Renal cortical epithelial cell (primary cell): ENCODE measurements at regions not wholly inside any gene's neighbourhood (a gene's known extent, or its start where the extent isn't known, plus 50 kb on each side); places are given as distances from the start of the nearest gene placed in this dataset.
A peak's percentile ranks its signal among the peaks of the same experiment; 100 is the strongest.
"Not testable (repeated sequence)": the region's sequence is repeated elsewhere in the genome, so short reads cannot be mapped to it uniquely, and the experiment has no call there.

Experiments used
- DNase-seq: peaks from one replicate; pipeline ENCODE4 v3.0.0-alpha.2; 2011; ENCODE audit warnings: low read depth

DNA sequence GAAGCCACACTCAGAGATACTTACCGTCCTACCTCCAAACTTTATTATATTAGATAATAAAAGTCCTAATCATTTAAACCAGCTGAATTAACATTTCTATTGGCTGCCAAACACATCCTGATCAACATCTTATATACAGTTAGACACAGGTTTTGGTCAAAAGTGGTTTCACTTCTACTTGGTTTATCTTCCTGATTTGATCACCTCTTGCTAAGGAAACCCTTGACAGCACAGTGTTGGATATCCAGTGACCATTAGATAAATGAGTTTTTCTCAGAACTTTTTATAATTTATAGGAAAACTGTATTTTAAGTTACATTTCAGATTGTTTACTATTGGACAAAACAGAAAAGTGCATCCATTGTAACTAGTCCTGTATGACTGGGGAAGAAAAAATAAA is 198.4 kb upstream of the NR2F2 start:
- no peak for DNase-seq

DNA sequence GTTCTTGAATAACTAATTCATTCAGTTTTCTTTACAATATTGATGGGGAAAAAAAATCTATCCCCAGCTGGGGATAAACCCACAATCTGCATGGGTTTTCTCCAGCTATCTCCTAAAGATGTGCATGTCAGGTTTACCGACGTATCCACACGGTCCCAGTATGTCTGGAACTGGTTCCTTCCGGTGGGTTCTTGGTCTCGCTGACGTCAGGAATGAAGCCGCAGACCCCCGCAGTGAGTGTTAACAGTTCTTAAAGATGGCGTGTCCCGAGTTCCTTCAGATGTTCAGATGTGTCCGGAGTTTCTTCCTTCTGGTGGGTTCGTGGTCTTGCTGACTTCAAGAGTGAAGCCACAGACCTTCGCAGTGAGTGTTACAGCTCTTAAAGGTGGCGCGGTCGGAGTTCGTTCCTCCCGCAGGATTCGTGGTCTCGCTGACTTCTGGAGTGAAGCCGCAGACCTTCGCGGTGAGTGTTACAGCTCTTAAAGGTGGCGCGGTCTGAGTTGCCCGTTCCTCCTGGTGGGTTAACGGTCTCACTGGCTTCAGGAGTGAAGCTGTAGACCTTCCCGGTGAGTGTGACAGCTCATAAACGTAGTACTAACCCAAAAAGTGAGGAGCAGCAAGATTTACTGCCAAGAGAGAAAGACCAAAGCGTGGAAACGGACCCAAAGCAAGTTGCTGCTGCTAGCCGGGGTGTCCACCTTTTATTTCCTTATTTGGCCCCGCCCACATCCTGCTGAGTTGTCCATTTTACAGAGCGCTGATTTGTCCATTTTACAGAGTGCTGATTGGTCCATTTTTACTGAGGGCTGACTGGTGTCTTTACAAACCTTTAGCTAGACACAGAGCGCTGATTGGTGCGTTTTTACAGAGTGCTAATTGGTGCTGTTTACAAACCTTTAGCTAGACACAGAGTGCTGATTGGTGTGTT is 195.1 kb upstream of the NR2F2 start:
- DNase-seq, result no peak

DNA sequence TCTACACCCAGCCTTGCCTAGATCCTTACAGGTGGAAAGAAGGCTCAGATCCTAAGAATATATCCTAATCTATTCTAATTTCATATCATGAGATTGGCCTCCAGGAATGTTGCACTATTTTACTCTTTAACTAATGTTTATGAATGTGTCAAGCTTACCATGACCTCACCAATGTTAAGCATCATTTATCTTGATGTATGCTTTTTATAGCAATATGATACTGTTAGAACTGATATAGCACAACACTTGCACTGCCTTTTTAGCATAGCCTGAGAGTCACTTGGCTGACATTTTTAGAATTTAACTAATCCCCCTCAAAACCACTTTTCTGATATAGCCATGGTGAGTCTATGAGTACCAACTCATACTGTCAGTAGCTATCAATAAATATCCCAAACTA is 191.5 kb upstream of the NR2F2 start:
- no peak for DNase-seq

DNA sequence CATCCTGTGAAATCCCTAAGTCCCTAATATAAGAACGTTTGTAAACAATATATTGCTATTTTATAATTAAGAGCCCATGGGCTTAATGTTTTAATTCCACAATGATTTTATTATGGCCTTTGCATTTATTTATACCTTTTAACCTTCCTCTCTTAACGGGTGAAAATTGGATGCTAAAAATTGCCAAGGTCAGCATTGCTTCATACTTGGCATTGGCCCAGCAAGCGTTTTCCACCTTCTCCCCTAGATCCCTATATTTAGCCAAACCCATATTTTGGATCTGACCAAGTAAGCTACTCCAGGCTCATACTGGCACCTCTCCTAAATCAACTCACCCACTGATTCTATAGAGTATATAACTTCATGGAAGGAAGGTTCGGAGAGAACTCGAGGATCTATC is 188.0 kb upstream of the NR2F2 start:
- DNase-seq, result no peak

DNA sequence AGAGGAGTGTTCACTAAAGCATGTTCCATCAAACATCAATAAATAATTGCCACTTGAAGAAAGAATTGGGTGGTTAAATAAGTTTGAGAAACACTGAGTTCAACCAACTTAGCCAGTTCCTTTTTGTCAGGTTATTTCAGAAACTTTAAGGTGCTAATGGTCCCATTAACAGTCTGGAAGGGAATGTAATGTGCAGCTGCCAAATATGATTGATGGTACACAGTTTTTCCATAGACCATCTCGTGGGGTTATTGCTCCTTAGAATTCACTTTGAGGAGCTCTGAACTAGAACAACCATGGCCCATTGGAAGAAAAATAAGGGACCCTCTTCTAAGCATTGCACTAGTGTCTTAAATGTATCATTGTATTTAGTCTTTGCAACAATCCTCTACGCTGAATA is 185.8 kb upstream of the NR2F2 start:
- DNase-seq, result no peak

DNA sequence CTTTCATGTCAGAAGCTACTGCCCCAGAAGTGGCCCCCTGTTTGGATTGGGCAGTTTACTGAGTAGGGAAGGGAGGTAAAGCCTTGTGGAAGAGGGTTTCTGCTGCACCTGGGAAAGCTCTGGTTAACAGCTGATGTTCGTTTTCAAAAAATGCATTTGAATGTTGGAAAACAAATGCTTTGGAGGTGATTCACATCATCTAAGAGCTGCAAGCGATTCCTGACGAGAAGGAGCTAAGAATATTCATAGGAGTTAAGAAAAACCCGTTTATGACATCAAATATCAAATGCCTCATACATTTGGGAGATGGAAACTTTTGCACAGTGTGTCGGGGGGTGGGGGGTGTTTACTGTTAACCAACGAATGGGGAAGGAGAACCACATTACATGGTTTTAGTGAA is 183.8 kb upstream of the NR2F2 start:
- peak; percentile 70 for DNase-seq

DNA sequence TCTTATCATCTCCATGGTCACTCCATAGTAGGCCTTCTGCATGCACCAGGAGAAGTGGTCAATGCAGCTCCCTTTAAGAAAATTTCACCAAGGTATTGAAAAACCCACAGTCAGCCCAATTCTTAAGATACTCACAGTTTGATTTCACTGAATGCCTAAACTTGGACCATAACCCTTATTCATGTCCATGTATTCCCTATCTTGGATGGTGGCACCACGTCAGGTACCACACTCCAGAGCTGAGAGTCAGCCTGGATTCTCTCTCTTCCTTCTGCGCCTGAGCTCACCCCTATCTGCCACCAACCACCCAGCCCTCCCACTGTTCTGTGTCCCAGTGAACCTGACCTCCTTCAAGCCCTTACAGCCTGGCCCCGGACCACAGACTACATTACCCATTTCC is 183.2 kb upstream of the NR2F2 start:
- no peak for DNase-seq

DNA sequence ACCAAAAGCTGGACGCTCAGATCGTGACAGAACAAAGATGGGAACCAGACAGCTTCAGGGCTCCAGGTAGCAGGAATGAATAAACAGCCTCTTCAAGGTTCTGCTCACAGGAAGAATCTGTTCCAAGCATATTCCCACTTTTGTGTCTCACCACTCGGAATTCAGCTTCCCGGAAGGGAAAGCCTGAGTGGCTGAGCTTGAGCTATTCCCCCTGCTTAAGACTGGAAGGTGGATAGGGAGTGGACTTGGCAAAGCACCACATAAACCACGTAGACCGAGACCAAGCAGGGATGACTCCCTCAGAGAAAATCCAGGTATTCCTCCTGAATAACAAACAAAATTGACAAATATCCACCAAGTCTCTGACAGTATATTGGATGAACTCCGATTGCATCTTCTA is 180.2 kb upstream of the NR2F2 start:
- peak; percentile 66 for DNase-seq

DNA sequence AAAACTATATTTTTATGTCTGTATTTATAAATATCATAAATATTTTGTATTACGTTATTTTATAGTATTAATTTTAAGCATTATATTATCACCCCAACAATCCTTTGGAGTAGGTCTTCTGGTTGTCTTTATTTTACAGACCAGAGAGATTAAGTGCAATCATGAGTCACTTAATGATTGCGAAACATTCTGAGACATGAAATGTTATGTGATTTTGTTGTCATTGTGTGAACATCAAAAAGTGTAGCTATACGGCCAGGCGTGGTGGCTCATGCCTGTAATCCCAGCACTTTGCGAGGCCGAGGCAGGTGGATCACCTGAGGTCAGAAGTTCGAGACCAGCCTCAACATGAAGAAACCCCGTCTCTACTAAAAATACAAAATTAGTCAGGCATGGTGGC is 178.8 kb upstream of the NR2F2 start:
- peak; percentile 85 for DNase-seq

DNA sequence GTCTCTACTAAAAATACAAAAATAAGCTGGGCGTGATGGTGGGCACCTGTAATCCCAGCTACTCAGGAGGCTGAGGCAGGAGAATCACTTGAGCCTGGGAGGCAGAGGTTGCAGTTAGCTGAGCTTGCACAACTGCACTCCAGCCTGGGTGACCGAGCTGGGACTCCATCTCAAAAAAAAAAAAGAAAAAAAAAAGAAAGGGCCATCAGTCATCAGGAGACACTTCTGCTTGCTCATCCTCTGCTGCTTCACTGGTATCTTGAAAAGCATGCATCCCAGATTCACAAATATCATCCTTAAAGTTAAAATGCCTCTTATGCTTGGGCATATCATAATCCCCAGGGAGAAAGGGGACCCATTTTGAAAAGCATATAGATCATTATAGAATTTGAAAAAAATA is 176.6 kb upstream of the NR2F2 start:
- no peak for DNase-seq

DNA sequence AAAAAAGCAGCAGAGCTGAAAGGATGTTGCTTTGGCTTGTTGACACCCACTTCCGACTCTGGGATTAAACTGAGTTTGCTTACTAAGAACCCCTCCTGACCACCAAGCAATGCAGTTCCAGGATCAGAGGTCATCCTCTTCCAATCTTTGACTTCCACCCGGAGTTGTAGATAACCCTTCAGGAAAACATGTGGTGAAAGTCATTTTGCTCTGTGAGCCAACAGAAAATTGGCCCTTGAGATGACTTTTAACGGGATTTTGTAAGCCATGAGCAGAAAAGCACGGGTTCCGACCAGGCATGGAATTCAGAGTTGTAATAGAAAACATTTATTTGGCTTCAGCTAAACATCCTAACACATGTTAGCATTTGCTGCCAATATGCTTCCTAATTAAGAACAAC is 171.6 kb upstream of the NR2F2 start:
- DNase-seq, result no peak

DNA sequence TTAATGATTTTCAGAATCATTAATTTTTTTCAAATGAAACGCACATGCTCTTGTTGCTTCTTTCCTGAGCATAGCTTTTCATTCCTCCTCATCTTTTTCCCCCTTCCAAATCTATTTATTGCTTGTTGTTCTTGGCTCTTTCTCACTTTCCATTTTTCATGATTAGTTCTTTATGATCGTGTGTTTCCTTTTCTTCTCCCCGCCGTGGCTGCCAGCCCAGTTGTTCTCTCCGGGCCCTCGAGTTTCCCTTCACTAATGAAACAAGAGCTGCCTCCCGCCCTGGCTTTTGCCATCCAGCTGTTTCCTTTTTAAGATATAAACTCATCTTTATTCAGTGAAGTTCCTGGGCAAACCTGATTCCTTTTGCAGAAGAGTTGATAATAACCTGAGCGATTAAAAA is 170.2 kb upstream of the NR2F2 start:
- no peak for DNase-seq

DNA sequence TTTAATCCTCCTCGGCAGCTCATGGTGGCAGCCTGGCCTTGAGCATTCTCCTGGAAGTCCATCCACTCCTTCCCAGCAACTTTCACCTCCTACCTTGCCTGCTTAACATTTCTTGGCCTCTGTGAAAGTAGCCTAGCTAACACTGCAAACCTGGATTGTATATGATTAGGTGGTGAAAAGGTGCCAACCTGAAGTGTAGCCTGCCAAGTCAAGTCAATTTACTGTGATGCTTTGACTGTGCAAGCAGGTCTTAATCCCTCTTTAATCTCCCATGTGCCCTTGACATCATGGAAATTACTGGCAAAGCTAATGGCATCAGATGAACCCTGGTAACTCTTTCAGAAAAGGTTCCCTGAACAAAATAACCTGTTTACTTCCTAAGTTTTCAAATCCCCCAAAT is 169.7 kb upstream of the NR2F2 start:
- DNase-seq, result no peak

DNA sequence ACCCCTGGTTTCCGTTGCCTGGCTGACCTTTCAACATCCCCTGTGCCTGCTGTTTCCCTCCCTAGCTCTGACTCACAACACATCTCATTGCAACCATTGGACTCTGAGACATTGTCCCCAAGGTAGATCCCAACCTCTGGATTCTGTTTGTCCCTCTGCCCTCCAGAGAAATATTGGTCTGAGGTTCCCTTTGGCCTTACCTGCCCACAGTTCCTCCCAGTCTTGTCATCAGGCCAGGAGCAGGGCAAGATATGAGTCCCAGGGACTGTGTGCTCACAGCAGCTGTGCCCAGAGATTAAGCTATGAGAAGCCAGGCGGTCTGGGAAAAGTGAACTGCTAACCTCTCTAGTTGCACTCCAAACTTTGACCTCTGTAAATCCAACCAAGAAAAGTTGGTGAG is 168.2 kb upstream of the NR2F2 start:
- no peak for DNase-seq

DNA sequence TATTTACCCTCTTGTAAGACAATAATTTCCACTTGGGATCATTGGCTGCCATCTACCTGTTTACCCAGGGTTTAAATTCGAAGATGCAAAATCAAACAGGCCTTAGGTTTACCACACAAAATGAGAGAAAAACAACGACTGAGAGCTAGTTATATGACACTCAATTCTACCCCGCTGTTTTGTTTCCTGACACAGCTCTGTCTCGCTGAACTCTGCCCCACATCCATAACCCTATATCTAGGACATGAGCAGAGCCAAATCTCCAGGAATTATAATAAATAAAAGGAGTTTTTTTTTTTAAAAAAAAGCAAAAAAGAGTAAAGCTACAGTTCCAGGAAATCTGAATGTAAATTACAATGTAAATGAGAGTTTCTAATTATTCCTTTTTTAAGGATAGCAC is 165.4 kb upstream of the NR2F2 start:
- no peak for DNase-seq

DNA sequence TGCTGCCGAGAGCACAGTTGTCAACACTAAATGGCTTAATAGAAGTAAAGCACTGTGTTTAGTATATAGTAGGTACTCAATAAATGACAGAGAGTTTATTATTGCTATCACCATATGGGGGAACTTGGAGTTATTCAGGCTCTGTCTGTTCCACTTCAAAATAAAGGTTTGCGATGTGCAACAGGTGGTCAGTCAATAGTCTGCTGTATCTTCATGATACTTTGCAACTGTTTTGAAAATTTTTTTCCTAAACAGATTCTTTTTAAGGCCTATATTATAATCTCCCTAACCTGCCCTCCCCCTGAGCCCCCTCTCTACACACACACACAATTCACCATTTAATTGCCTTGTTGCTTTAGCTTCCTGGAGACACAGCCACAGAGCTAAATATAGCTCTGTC is 164.7 kb upstream of the NR2F2 start:
- no peak for DNase-seq

DNA sequence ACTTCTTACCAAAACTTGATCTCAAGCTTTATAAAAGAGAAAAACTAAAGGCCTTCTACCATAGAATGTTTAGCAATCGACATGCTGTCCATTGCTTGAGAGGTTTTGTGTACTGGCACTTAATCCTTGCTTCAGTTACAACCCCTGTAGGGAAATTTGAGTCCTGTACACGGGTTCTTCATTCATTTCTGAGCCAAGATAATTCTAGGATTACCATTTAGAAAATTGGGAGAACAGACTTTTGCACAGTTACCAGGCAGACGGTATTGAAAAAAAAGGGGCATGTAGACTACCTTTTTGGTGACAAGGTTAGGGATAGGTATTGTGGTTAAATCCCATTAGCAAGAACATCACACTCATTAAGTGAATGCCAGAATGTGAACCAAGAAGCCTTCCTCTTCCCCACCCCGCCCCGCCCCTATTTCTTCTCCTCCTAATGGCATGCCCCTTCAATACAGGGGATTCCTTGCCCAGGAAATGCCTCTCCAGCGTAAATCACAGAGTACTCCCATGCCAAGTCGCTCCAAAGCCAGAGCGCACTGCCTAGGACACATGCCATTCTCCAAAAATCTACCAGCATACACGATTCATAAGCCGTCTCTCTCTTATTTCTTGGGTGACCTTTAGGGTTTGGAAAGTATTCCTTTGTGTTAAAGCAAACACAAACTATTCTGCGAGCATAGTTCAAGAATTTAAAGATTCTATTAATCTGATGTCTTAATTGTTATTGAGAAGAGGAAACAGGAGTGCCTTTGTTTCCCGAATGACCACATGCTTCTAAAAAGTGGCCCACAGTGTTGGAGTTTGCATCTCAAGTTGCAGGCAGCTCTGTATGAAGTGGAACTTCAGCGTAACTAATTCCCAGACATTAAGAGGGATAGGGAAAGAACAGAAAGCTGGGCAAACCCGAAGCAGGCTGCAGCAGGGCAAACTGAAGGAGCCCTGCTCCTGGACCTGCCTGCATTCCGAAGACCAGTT is 164.0 kb upstream of the NR2F2 start:
- DNase-seq, result no peak

DNA sequence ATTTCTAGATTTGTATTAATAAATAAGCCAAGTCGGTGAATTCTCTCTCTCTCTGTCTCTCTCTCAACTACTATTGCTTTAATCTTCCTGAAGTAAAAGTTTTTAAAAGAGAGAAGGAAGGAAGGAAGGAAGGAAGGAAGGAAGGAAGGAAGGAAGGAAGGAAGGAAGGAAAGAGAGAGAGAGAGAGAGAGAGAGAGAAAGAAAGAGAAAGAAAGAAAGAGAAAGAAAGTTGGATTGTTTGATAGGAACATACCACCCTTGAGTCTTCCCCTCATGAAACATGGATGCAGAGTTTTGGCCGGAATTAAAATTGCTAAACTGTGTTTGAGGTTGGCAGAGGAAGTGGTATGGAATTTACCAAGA is 159.9 kb upstream of the NR2F2 start:
- DNase-seq, result not testable (repeated sequence)

DNA sequence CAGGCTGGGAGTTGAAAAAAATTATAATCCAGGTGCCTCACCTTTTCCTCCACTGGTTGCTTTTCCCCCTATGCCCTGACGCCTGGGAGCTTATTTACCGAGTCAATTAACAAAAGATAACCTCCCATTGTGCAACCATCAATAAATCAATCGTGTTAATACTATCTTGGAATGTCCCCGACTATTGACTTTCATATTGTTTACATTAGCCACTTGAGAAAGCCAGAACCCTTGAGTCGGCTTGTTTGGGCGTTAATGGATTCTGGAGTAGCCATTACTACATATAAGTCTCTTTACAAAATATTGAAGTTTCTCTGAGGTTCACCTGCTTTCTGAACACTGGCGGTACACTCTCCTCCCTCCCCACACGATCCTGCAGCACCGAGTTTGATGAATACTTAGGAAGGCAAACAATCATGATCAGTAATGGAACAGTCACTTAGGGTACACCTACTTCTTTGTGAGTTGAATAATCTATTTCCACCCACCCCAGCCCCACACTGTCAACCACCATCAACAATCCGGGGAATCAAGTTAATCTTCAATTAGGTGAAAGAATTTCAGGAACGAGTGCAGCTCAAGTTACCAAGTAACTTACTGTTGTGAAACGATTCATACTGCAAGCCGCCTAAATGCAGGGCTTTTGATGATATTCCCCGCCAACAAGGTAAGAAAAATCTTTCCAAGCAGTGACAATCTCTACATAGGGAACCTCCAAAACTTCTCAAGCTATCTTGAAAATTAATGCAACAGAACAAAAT is 159.3 kb upstream of the NR2F2 start:
- peak; percentile 96 for DNase-seq

DNA sequence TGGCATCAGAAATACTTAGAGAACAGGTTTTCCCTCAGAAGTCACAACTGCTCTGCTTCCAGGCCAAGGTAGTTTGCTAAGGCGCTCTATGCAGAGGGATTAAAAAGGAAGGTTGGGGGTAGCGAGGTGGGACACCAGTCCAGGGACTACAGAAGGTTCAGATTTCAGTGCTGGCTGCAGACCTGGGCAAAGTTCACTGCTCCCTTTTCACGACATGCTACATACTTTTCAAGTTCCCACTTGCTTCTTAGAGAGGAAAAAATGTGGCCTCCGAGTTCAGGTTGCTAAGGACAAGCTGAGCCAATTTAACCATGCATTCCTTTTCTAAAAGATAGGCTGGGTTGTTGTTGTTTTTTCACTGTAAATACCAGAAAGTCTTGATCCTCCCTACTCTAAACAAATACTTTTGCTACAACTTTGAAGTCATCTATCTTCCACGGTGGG is 158.6 kb upstream of the NR2F2 start:
- DNase-seq, result peak; percentile 86

DNA sequence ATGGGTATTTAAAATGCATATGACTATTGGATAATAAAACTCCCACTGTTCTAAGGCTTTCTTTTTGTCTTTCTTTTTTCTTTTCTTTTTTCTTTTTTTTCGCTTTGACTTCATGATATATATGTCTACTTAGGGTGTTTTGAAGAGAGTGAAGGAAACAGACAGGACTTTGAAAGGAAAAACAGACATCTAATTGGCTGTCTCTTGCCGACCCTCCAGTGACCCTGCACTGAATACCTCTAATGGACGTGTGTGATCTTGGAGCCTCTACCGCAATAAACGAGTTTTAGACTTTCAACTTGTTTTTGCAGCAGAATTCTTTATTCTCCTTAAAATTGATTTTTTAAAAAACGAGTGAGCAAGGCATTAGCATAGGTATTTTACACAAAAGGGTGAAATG is 158.1 kb upstream of the NR2F2 start:
- no peak for DNase-seq

DNA sequence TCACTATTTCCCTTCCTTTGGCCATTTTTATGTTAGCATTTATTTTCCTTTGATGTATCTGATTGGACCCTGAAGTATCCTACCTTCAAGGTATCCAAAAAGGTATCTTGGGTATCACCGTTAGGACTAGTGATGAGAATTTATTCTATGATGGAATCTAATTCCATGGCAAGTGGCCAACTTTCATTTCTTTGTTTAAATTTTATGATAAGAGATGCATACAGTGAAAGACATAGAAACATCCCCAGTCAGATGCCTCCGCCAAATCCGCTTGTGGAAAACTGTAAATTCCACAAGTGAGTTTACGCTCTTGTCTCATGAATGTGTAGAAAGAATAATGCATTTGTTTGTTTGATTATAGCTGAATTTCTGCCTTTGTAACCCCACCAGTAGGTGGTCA is 153.7 kb upstream of the NR2F2 start:
- DNase-seq, result no peak
